WTC11 (cell line): ENCODE measurements at regions not wholly inside any gene's neighbourhood (a gene's known extent, or its start where the extent isn't known, plus 50 kb on each side); places are given as distances from the start of the nearest gene placed in this dataset.

ENCODE experiments used
- ATAC-seq: fragments of 200-7000 bp; cut with Tn5 transposase; 2 replicates; pipeline ENCODE4 v1.10.0; 2021; ENCODE audit warnings: mild to moderate bottlenecking, moderate library complexity
- CTCF ChIA-PET: fragments of 300-600 bp; sonication (Branson Sonifier 250); formaldehyde crosslinking; loops from one replicate; lab custom pipeline; 2021; ENCODE audit warnings: antibody characterized with exemption; lab: Charles Lee
- POLR2A ChIA-PET: fragments of 350-600 bp; sonication (Branson Sonifier 250); formaldehyde crosslinking; loops from one replicate; lab custom pipeline; 2021; ENCODE audit warnings: antibody characterized with exemption; lab: Charles Lee
- DNase-seq: peaks from one replicate; pipeline ENCODE4 v3.0.0; 2021; ENCODE audit warnings: low spot score
- H3K27ac Mint-ChIP-seq: 2 replicates; pipeline ENCODE4 v1.8.0; 2021; ENCODE audit warnings: mixed read lengths
- H3K27me3 Mint-ChIP-seq: 2 replicates; pipeline ENCODE4 v1.8.0; 2021; ENCODE audit warnings: low read depth, mild to moderate bottlenecking, moderate library complexity, mixed read lengths
- H3K36me3 Mint-ChIP-seq: 2 replicates; pipeline ENCODE4 v1.8.0; 2021; ENCODE audit warnings: mixed read lengths
- H3K4me1 Mint-ChIP-seq: 2 replicates; pipeline ENCODE4 v1.8.0; 2022; ENCODE audit warnings: mixed read lengths
- H3K4me3 Mint-ChIP-seq: 2 replicates; pipeline ENCODE4 v1.8.0; 2021; ENCODE audit warnings: mild to moderate bottlenecking, moderate library complexity, mixed read lengths
- H3K9me3 Mint-ChIP-seq: 2 replicates; pipeline ENCODE4 v1.8.0; 2021; ENCODE audit warnings: mixed read lengths
- AR ChIP-seq: fragments of 250-450 bp; sonication (Bioruptor Pico); IDR thresholded peaks from 2 replicates; pipeline ENCODE4 v1.9.0; 2021; ENCODE audit warnings: mild to moderate bottlenecking
- ATF1 ChIP-seq: sonication (generic); formaldehyde crosslinking; IDR thresholded peaks from 2 replicates; pipeline ENCODE4 v1.8.1; 2023; ENCODE audit warnings: mild to moderate bottlenecking, moderate library complexity, missing genetic modification reagents
- ATF6 ChIP-seq: sonication (generic); formaldehyde crosslinking; IDR thresholded peaks from 2 replicates; pipeline ENCODE4 v1.8.1; 2023; ENCODE audit warnings: mild to moderate bottlenecking, missing genetic modification reagents
- EMX1 ChIP-seq: fragments of 250-450 bp; sonication (Bioruptor Pico); IDR thresholded peaks from 2 replicates; pipeline ENCODE4 v1.8.0; 2021; ENCODE audit warnings: mild to moderate bottlenecking
- GRHL2 ChIP-seq: fragments of 250-450 bp; sonication (Bioruptor Pico); IDR thresholded peaks from 2 replicates; pipeline ENCODE4 v1.8.0; 2022; ENCODE audit warnings: mild to moderate bottlenecking, moderate library complexity; ENCODE audit not compliant: insufficient replicate concordance, severe bottlenecking
- NFATC4 ChIP-seq: fragments of 250-450 bp; sonication (Bioruptor Pico); IDR thresholded peaks from 2 replicates; pipeline ENCODE4 v1.9.0; 2021; ENCODE audit warnings: mild to moderate bottlenecking
- NFE2L1 ChIP-seq: sonication (generic); formaldehyde crosslinking; IDR thresholded peaks from 2 replicates; pipeline ENCODE4 v1.8.1; 2023; ENCODE audit warnings: missing genetic modification reagents
- PRDM15 ChIP-seq: sonication (generic); formaldehyde crosslinking; IDR thresholded peaks from 2 replicates; pipeline ENCODE4 v1.8.0; 2022; ENCODE audit warnings: missing genetic modification reagents
- RORB ChIP-seq: fragments of 250-450 bp; sonication (Bioruptor Pico); IDR thresholded peaks from 2 replicates; pipeline ENCODE4 v1.9.0; 2021; ENCODE audit warnings: mild to moderate bottlenecking
- SMAD3 ChIP-seq: sonication (generic); formaldehyde crosslinking; IDR thresholded peaks from 2 replicates; pipeline ENCODE4 v1.8.0; 2022; ENCODE audit warnings: missing genetic modification reagents, mild to moderate bottlenecking, borderline replicate concordance
- SOX15 ChIP-seq: fragments of 250-450 bp; sonication (Bioruptor Pico); IDR thresholded peaks from 2 replicates; pipeline ENCODE4 v1.9.0; 2021; ENCODE audit warnings: mild to moderate bottlenecking
- TEAD1 ChIP-seq: sonication (generic); formaldehyde crosslinking; IDR thresholded peaks from 2 replicates; pipeline ENCODE4 v1.8.0; 2022; ENCODE audit warnings: mild to moderate bottlenecking, missing genetic modification reagents
- TEAD4 ChIP-seq: sonication (generic); formaldehyde crosslinking; IDR thresholded peaks from 2 replicates; pipeline ENCODE4 v1.8.0; 2022; ENCODE audit warnings: mild to moderate bottlenecking, missing genetic modification reagents
- TP53 ChIP-seq: sonication (generic); formaldehyde crosslinking; IDR thresholded peaks from 2 replicates; pipeline ENCODE4 v1.8.1; 2023; ENCODE audit warnings: mild to moderate bottlenecking, missing genetic modification reagents
- ZNF232 ChIP-seq: sonication (generic); formaldehyde crosslinking; IDR thresholded peaks from 2 replicates; pipeline ENCODE4 v1.8.0; 2022; ENCODE audit warnings: mild to moderate bottlenecking, missing genetic modification reagents
- ZNF416 ChIP-seq: fragments of 250-450 bp; sonication (Bioruptor Pico); IDR thresholded peaks from 2 replicates; pipeline ENCODE4 v1.9.0; 2021; ENCODE audit warnings: mild to moderate bottlenecking, inconsistent platforms
- TF ChIP-seq, protein P1 (sequence below): sonication (generic); formaldehyde crosslinking; IDR thresholded peaks from 2 replicates; pipeline ENCODE4 v1.8.1; 2022; ENCODE audit warnings: missing genetic modification reagents, borderline replicate concordance
- TF ChIP-seq, protein P2 (sequence below): sonication (generic); formaldehyde crosslinking; IDR thresholded peaks from 2 replicates; pipeline ENCODE4 v1.8.1; 2023; ENCODE audit warnings: mild to moderate bottlenecking, missing genetic modification reagents
- TF ChIP-seq, protein P3 (sequence below): fragments of 250-450 bp; sonication (Bioruptor Pico); conservative IDR thresholded peaks from 2 replicates; pipeline ENCODE4 v1.9.0; 2021; ENCODE audit warnings: mild to moderate bottlenecking

GRCh38 chr17:53900951-53901350, 78.2 kb downstream of the KIF2B start (continued):
- TF ChIP-seq SMAD3 (CRISPR knock-in tag) = no peak
- no peak for TF ChIP-seq NFATC4 (CRISPR knock-in tag)
- no peak for TF ChIP-seq NFE2L1 (CRISPR knock-in tag)
- no peak for TF ChIP-seq TEAD1 (CRISPR knock-in tag)
- no peak for TF ChIP-seq TP53 (CRISPR knock-in tag)
- TF ChIP-seq EMX1 (CRISPR knock-in tag) = no peak
- TF ChIP-seq AR (CRISPR knock-in tag) = no peak
- TF ChIP-seq, protein P1, sequence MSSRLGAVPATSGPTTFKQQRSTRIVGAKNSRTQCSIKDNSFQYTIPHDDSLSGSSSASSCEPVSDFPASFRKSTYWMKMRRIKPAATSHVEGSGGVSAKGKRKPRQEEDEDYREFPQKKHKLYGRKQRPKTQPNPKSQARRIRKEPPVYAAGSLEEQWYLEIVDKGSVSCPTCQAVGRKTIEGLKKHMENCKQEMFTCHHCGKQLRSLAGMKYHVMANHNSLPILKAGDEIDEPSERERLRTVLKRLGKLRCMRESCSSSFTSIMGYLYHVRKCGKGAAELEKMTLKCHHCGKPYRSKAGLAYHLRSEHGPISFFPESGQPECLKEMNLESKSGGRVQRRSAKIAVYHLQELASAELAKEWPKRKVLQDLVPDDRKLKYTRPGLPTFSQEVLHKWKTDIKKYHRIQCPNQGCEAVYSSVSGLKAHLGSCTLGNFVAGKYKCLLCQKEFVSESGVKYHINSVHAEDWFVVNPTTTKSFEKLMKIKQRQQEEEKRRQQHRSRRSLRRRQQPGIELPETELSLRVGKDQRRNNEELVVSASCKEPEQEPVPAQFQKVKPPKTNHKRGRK (CRISPR knock-in tag) = no peak

GRCh38 chr17:53907435-53907834, 84.7 kb downstream of the KIF2B start:
- TF ChIP-seq SOX15 (CRISPR knock-in tag) = no peak
- TF ChIP-seq, protein P2, sequence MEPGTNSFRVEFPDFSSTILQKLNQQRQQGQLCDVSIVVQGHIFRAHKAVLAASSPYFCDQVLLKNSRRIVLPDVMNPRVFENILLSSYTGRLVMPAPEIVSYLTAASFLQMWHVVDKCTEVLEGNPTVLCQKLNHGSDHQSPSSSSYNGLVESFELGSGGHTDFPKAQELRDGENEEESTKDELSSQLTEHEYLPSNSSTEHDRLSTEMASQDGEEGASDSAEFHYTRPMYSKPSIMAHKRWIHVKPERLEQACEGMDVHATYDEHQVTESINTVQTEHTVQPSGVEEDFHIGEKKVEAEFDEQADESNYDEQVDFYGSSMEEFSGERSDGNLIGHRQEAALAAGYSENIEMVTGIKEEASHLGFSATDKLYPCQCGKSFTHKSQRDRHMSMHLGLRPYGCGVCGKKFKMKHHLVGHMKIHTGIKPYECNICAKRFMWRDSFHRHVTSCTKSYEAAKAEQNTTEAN = no peak
- TF ChIP-seq TEAD4 (CRISPR knock-in tag) = no peak
- TF ChIP-seq ATF6 (CRISPR knock-in tag) = no peak
- no peak for TF ChIP-seq GRHL2
- no peak for TF ChIP-seq RORB
- no peak for TF ChIP-seq ZNF232
- TF ChIP-seq TEAD1 (CRISPR knock-in tag) = no peak
- TF ChIP-seq, protein P3, sequence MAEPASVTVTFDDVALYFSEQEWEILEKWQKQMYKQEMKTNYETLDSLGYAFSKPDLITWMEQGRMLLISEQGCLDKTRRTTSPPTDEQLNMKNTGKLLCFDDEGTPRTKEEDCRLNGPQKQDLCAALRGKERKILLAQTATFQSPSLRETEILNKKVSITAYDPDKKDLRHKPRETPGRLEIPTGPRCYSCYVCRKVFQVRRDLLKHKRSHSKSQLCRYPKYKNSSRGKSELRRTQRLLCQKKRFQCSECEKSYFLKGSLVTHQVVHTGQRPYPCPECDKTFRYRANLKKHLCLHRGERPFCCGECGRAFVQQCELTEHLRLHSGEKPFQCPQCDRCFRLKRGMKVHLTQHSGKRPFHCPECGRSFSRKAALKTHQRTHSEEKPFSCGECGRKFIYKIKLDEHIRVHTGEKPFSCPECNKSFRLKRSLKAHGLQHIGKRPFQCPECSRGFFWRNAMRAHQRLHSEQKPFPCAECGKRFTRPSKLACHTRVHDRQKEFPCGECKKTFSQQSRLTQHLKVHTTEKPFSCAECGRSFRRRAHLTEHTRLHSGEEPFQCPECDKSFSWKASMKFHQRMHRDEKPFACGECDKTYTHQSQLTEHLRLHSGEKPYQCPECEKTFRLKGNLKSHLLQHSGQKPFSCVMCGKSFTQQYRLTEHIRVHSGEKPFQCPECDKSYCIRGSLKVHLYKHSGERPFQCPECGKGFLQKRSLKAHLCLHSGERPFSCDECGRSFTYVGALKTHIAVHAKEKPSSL (CRISPR knock-in tag) = no peak
- TF ChIP-seq NFATC4 (CRISPR knock-in tag) = no peak
- TF ChIP-seq PRDM15 (CRISPR knock-in tag) = no peak
- TF ChIP-seq ZNF416 (CRISPR knock-in tag) = no peak
- no peak for TF ChIP-seq ATF1 (CRISPR knock-in tag)
- H3K27ac Mint-ChIP-seq = no peak overlapping the region
- ChIA-PET CTCF (no interaction called here), POLR2A (no interaction called here)
- ATAC-seq (no peak), DNase-seq (no peak)
- H3K36me3 Mint-ChIP-seq = peaks cover 37% of the 10 kb centered on the region
- H3K27me3 Mint-ChIP-seq = peaks cover 9% of the 10 kb centered on the region
- no peak overlapping the region for H3K4me3 Mint-ChIP-seq
- no peaks in the 10 kb centered on the region for H3K4me1 Mint-ChIP-seq
- H3K9me3 Mint-ChIP-seq = peaks cover 56% of the 10 kb centered on the region
